AG08395 (cell line): ENCODE measurements at regions not wholly inside any gene's neighbourhood (a gene's known extent, or its start where the extent isn't known, plus 50 kb on each side); places are given as distances from the start of the nearest gene placed in this dataset.
"Not testable (repeated sequence)": the region's sequence is repeated elsewhere in the genome, so short reads cannot be mapped to it uniquely, and the experiment has no call there.

ENCODE experiments used
- DNase-seq: peaks from one replicate; pipeline ENCODE4 v3.0.0; 2012; ENCODE audit warnings: mixed read lengths, low spot score

- DNase-seq, result not testable (repeated sequence)
These were observed 57.1 kb upstream of the GMDS start for GRCh38 chr6:2302482-2302881.

GRCh38 chr6:2296781-2297180 is 51.4 kb upstream of the GMDS start:
- no peak for DNase-seq
